IPS-18a (cell line): ENCODE measurements at regions not wholly inside any gene's neighbourhood (a gene's known extent, or its start where the extent isn't known, plus 50 kb on each side); places are given as distances from the start of the nearest gene placed in this dataset.

Source experiments
- H3K27ac ChIP-seq: one replicate; pipeline ENCODE4 v1.5.1; 2013; ENCODE audit warnings: low read length
- H3K27me3 ChIP-seq: one replicate; pipeline ENCODE4 v1.6.1; 2013; ENCODE audit warnings: mild to moderate bottlenecking, low read length; ENCODE audit not compliant: control insufficient read depth, insufficient read depth
- H3K36me3 ChIP-seq: one replicate; pipeline ENCODE4 v1.6.1; 2013; ENCODE audit warnings: low read depth, low read length; ENCODE audit not compliant: control insufficient read depth
- H3K4me1 ChIP-seq: one replicate; pipeline ENCODE4 v1.6.1; 2013; ENCODE audit warnings: low read depth, low read length; ENCODE audit not compliant: control insufficient read depth
- H3K4me3 ChIP-seq: one replicate; pipeline ENCODE4 v1.5.1; 2013; ENCODE audit warnings: low read length
- H3K9ac ChIP-seq: one replicate; pipeline ENCODE4 v1.6.1; 2013; ENCODE audit warnings: mild to moderate bottlenecking, low read length, moderate library complexity
- H3K9me3 ChIP-seq: one replicate; pipeline ENCODE4 v1.6.1; 2013; ENCODE audit warnings: low read depth, low read length; ENCODE audit not compliant: control insufficient read depth

GRCh38 chr6:164905311-164905710 is 404.1 kb downstream of the C6orf118 start:
- no peaks in the 10 kb centered on the region for H3K4me1 ChIP-seq
- H3K4me3 ChIP-seq, result no peak overlapping the region
- H3K36me3 ChIP-seq, result no peaks in the 10 kb centered on the region
- no peaks in the 10 kb centered on the region for H3K9me3 ChIP-seq
- H3K9ac ChIP-seq, result no peak overlapping the region
- H3K27ac ChIP-seq, result no peak overlapping the region
- H3K27me3 ChIP-seq, result no peaks in the 10 kb centered on the region

GRCh38 chr6:164898412-164898811 is 411.0 kb downstream of the C6orf118 start:
- Histone ChIP-seq H3K27ac (no peak overlapping the region), H3K36me3 (no peaks in the 10 kb centered on the region), H3K9ac (no peak overlapping the region), H3K9me3 (no peaks in the 10 kb centered on the region), H3K27me3 (no peaks in the 10 kb centered on the region), H3K4me3 (no peak overlapping the region), H3K4me1 (no peaks in the 10 kb centered on the region)

GRCh38 chr6:164897523-164898235 is 411.7 kb downstream of the C6orf118 start:
- Histone ChIP-seq H3K9me3 (no peaks in the 10 kb centered on the region), H3K27ac (no peak overlapping the region), H3K9ac (no peak overlapping the region), H3K4me1 (no peaks in the 10 kb centered on the region), H3K36me3 (no peaks in the 10 kb centered on the region), H3K4me3 (no peak overlapping the region), H3K27me3 (no peaks in the 10 kb centered on the region)

GRCh38 chr6:164889980-164890379 is 419.4 kb downstream of the C6orf118 start:
- Histone ChIP-seq H3K4me3 (no peak overlapping the region), H3K27me3 (no peaks in the 10 kb centered on the region), H3K27ac (no peak overlapping the region), H3K36me3 (no peaks in the 10 kb centered on the region), H3K9ac (no peak overlapping the region), H3K9me3 (no peaks in the 10 kb centered on the region), H3K4me1 (no peaks in the 10 kb centered on the region)

GRCh38 chr6:164887660-164888059 is 421.7 kb downstream of the C6orf118 start:
- H3K9ac ChIP-seq, result no peak overlapping the region
- H3K36me3 ChIP-seq, result no peaks in the 10 kb centered on the region
- H3K9me3 ChIP-seq, result no peaks in the 10 kb centered on the region
- no peaks in the 10 kb centered on the region for H3K4me1 ChIP-seq
- H3K27me3 ChIP-seq, result no peaks in the 10 kb centered on the region
- H3K27ac ChIP-seq, result no peak overlapping the region
- H3K4me3 ChIP-seq, result no peak overlapping the region

GRCh38 chr6:164882236-164882635 is 427.2 kb downstream of the C6orf118 start:
- peaks cover 7% of the 10 kb centered on the region for H3K4me1 ChIP-seq
- H3K9me3 ChIP-seq, result no peaks in the 10 kb centered on the region
- no peak overlapping the region for H3K4me3 ChIP-seq
- no peak overlapping the region for H3K9ac ChIP-seq
- H3K27me3 ChIP-seq, result no peaks in the 10 kb centered on the region
- no peak overlapping the region for H3K27ac ChIP-seq
- no peaks in the 10 kb centered on the region for H3K36me3 ChIP-seq

- Histone ChIP-seq H3K27me3 (no peaks in the 10 kb centered on the region), H3K4me3 (no peak overlapping the region), H3K4me1 (no peaks in the 10 kb centered on the region), H3K9ac (no peak overlapping the region), H3K27ac (no peak overlapping the region), H3K9me3 (no peaks in the 10 kb centered on the region), H3K36me3 (no peaks in the 10 kb centered on the region)
Measured at GRCh38 chr6:164871783-164872182, 437.6 kb downstream of the C6orf118 start.

GRCh38 chr6:164870164-164870563 is 439.2 kb downstream of the C6orf118 start:
- H3K9ac ChIP-seq, result no peak overlapping the region
- no peaks in the 10 kb centered on the region for H3K4me1 ChIP-seq
- H3K27ac ChIP-seq, result no peak overlapping the region
- no peaks in the 10 kb centered on the region for H3K36me3 ChIP-seq
- H3K27me3 ChIP-seq, result no peaks in the 10 kb centered on the region
- no peaks in the 10 kb centered on the region for H3K9me3 ChIP-seq
- no peak overlapping the region for H3K4me3 ChIP-seq

GRCh38 chr6:164861967-164862366 is 447.4 kb downstream of the C6orf118 start:
- H3K4me3 ChIP-seq, result no peak overlapping the region
- H3K27me3 ChIP-seq, result no peaks in the 10 kb centered on the region
- no peak overlapping the region for H3K9ac ChIP-seq
- H3K9me3 ChIP-seq, result no peaks in the 10 kb centered on the region
- H3K4me1 ChIP-seq, result no peaks in the 10 kb centered on the region
- no peak overlapping the region for H3K27ac ChIP-seq
- no peaks in the 10 kb centered on the region for H3K36me3 ChIP-seq

GRCh38 chr6:164859816-164860215 is 449.6 kb downstream of the C6orf118 start:
- Histone ChIP-seq H3K27me3 (no peaks in the 10 kb centered on the region), H3K9ac (no peak overlapping the region), H3K27ac (no peak overlapping the region), H3K4me1 (no peaks in the 10 kb centered on the region), H3K36me3 (no peaks in the 10 kb centered on the region), H3K9me3 (no peaks in the 10 kb centered on the region), H3K4me3 (no peak overlapping the region)

GRCh38 chr6:164856138-164856537 is 453.3 kb downstream of the C6orf118 start:
- no peaks in the 10 kb centered on the region for H3K4me1 ChIP-seq
- H3K9me3 ChIP-seq, result no peaks in the 10 kb centered on the region
- H3K27ac ChIP-seq, result no peak overlapping the region
- no peaks in the 10 kb centered on the region for H3K36me3 ChIP-seq
- no peak overlapping the region for H3K9ac ChIP-seq
- H3K27me3 ChIP-seq, result no peaks in the 10 kb centered on the region
- no peak overlapping the region for H3K4me3 ChIP-seq

GRCh38 chr6:164855281-164855680 is 454.1 kb downstream of the C6orf118 start:
- H3K9me3 ChIP-seq, result no peaks in the 10 kb centered on the region
- no peak overlapping the region for H3K4me3 ChIP-seq
- no peak overlapping the region for H3K27ac ChIP-seq
- H3K27me3 ChIP-seq, result no peaks in the 10 kb centered on the region
- H3K9ac ChIP-seq, result no peak overlapping the region
- no peaks in the 10 kb centered on the region for H3K36me3 ChIP-seq
- peaks cover 5% of the 10 kb centered on the region for H3K4me1 ChIP-seq
